Testis (tissue), 2 donors: ENCODE measurements at regions not wholly inside any gene's neighbourhood (a gene's known extent, or its start where the extent isn't known, plus 50 kb on each side); places are given as distances from the start of the nearest gene placed in this dataset.
"Not testable (repeated sequence)": the region's sequence is repeated elsewhere in the genome, so short reads cannot be mapped to it uniquely, and the experiment has no call there.

Experiments
- CTCF ChIP-seq, 3 experiments: fragments of 450-650 bp in 2 of 3; fragments of 200-600 bp in 1 of 3; sonication (generic) in 1 of 3; IDR thresholded peaks; one replicate each; pipeline ENCODE4 v1.5.1; 2016 to 2019; ENCODE audit warnings: antibody characterized with exemption in 3 of 3, mild to moderate bottlenecking in 2 of 3, moderate library complexity in 1 of 3
- POLR2A ChIP-seq: fragments of 450-650 bp; IDR thresholded peaks from one replicate; pipeline ENCODE4 v1.6.1; 2017; ENCODE audit warnings: antibody characterized with exemption, mild to moderate bottlenecking, moderate library complexity

GRCh38 chr5:98030273-98030672 is 743.2 kb upstream of the RGMB start:
- TF ChIP-seq CTCF (IDR thresholded peaks at IDR 0.05); POLR2A: not testable (repeated sequence)
